HCT116 (cell line): ENCODE measurements at regions not wholly inside any gene's neighbourhood (a gene's known extent, or its start where the extent isn't known, plus 50 kb on each side); places are given as distances from the start of the nearest gene placed in this dataset.

Experiments
- ATAC-seq: fragments of 200-7000 bp; cut with Tn5 transposase; 2 replicates; pipeline ENCODE4 v1.9.1; 2020; ENCODE audit warnings: mild to moderate bottlenecking, moderate library complexity
- BruUV-seq: library from RNA; stranded (reverse); fragments of 400-500 nt; replicated peaks from 2 replicates; lab custom pipeline; 2021; lab: Mats Ljungman, UMichigan
- CTCF ChIA-PET: fragments of 300-600 bp; sonication (Branson Sonifier 250); formaldehyde crosslinking; loops from one replicate; lab custom pipeline; 2021; ENCODE audit warnings: antibody characterized with exemption; lab: Charles Lee
- POLR2A ChIA-PET: fragments of 300-600, 350-600 bp; sonication (Branson Sonifier 250); formaldehyde crosslinking; loops from one replicate; lab custom pipeline; 2021; ENCODE audit warnings: antibody characterized with exemption; lab: Charles Lee
- RAD21 ChIA-PET, 2 experiments: fragments of 300-600 bp; sonication (Branson Sonifier 250); formaldehyde crosslinking; loops; one replicate each; lab custom pipeline; 2023; ENCODE audit warnings: low total read pairs in 2 of 2; ENCODE audit not compliant: uncharacterized antibody in 2 of 2, unreplicated experiment in 2 of 2, low non-redundant PET in 1 of 2; lab: Charles Lee
- DNase-seq: peaks from one replicate; pipeline ENCODE4 v3.0.0-alpha.2; 2010; ENCODE audit warnings: low read depth, low spot score
- H2AFZ ChIP-seq: fragments of 200-600 bp; shearing (Covaris generic), sonication (generic); 2 replicates; pipeline ENCODE4 v1.6.1; 2017; ENCODE audit warnings: low read depth, mixed run types, mixed read lengths, antibody characterized with exemption, low read length; ENCODE audit not compliant: poor library complexity, severe bottlenecking
- H3K27ac ChIP-seq: 2 replicates; pipeline ENCODE4 v1.5.1; 2012; ENCODE audit warnings: low read depth, low read length
- H3K27me3 ChIP-seq: fragments of 200-600 bp; sonication (generic); 2 replicates; pipeline ENCODE4 v1.6.1; 2016; ENCODE audit warnings: mixed run types, low read length, mixed read lengths; ENCODE audit not compliant: insufficient read depth
- H3K36me3 ChIP-seq, 2 experiments: fragments of 200-500 bp in 1 of 2; fragments of 200-600 bp in 1 of 2; sonication (Bioruptor generic) in 1 of 2; sonication (generic) in 1 of 2; 2 replicates each; pipeline versions ENCODE4 v1.5.1 to v1.6.1; 2014 to 2016; ENCODE audit warnings: low read length in 2 of 2, inconsistent platforms in 1 of 2, mixed read lengths in 1 of 2, mixed run types in 1 of 2; ENCODE audit not compliant: insufficient read depth in 2 of 2, control insufficient read depth in 1 of 2
- H3K4me1 ChIP-seq, 2 experiments: fragments of 200-600 bp in 1 of 2; sonication (generic) in 1 of 2; 2 replicates each; pipeline versions ENCODE4 v1.5.1 to v1.6.1; 2012 to 2017; ENCODE audit warnings: low read length in 2 of 2, inconsistent platforms in 1 of 2, mild to moderate bottlenecking in 1 of 2, mixed read lengths in 1 of 2, mixed run types in 1 of 2, moderate library complexity in 1 of 2; ENCODE audit not compliant: insufficient read depth in 2 of 2, control insufficient read depth in 1 of 2
- H3K4me2 ChIP-seq: fragments of 200-600 bp; sonication (generic); 2 replicates; pipeline ENCODE4 v1.6.1; 2017; ENCODE audit warnings: mixed run types, low read length, mixed read lengths
- H3K4me3 ChIP-seq, 2 experiments: fragments of 200-600 bp in 1 of 2; sonication (generic) in 1 of 2; replicated peaks in 1 of 2; 2 replicates each; pipeline ENCODE4 v1.5.1; 2011 to 2016; ENCODE audit warnings: low read length in 2 of 2, control low read depth in 1 of 2, low read depth in 1 of 2, mild to moderate bottlenecking in 1 of 2, mixed read lengths in 1 of 2, mixed run types in 1 of 2
- H3K79me2 ChIP-seq: fragments of 200-600 bp; sonication (generic); 2 replicates; pipeline ENCODE4 v1.6.1; 2017; ENCODE audit warnings: mild to moderate bottlenecking, mixed run types, low read length, moderate library complexity, mixed read lengths; ENCODE audit not compliant: insufficient read depth
- H3K9ac ChIP-seq: fragments of 200-600 bp; sonication (generic); 2 replicates; pipeline ENCODE4 v1.6.1; 2016; ENCODE audit warnings: low read length, mixed read lengths
- H3K9me2 ChIP-seq: fragments of 200-600 bp; sonication (generic), shearing (Covaris generic); 2 replicates; pipeline ENCODE4 v1.6.1; 2017; ENCODE audit warnings: mixed run types, mild to moderate bottlenecking, moderate library complexity; ENCODE audit not compliant: insufficient read depth
- H3K9me3 ChIP-seq, 2 experiments: fragments of 200-500 bp in 1 of 2; fragments of 200-600 bp in 1 of 2; sonication (Bioruptor generic) in 1 of 2; sonication (generic) in 1 of 2; 2 replicates each; pipeline ENCODE4 v1.6.1; 2014 to 2017; ENCODE audit warnings: low read length in 2 of 2, mixed read lengths in 2 of 2, inconsistent platforms in 1 of 2, low read depth in 1 of 2, mild to moderate bottlenecking in 1 of 2, mixed run types in 1 of 2, moderate library complexity in 1 of 2; ENCODE audit not compliant: control insufficient read depth in 1 of 2, insufficient read depth in 1 of 2
- H4K20me1 ChIP-seq: fragments of 200-600 bp; sonication (generic), shearing (Covaris generic); 2 replicates; pipeline ENCODE4 v1.6.1; 2017; ENCODE audit warnings: mixed run types, mild to moderate bottlenecking, moderate library complexity; ENCODE audit not compliant: insufficient read depth
- CEBPB ChIP-seq: IDR thresholded peaks from 2 replicates; pipeline ENCODE4 v1.6.1; 2012; ENCODE audit warnings: low read depth
- EZH2 ChIP-seq: fragments of 200-600 bp; sonication (generic); IDR thresholded peaks from 2 replicates; pipeline ENCODE4 v1.6.1; 2017; ENCODE audit warnings: antibody characterized with exemption, mixed run types
- EZH2phosphoT487 ChIP-seq: fragments of 200-600 bp; IDR thresholded peaks from 2 replicates; pipeline ENCODE4 v1.6.1; 2018; ENCODE audit warnings: antibody characterized with exemption, borderline replicate concordance
- FOSL1 ChIP-seq: IDR thresholded peaks from 2 replicates; pipeline ENCODE4 v1.6.1; 2012; ENCODE audit warnings: low read depth
- JUND ChIP-seq: IDR thresholded peaks from 2 replicates; pipeline ENCODE4 v1.6.1; 2012
- RAD21 ChIP-seq: IDR thresholded peaks from 2 replicates; pipeline ENCODE4 v1.6.1; 2012; ENCODE audit warnings: low read depth, mild to moderate bottlenecking
- SIN3A ChIP-seq: IDR thresholded peaks from 2 replicates; pipeline ENCODE4 v1.6.1; 2012; ENCODE audit warnings: low read depth
- SP1 ChIP-seq: IDR thresholded peaks from 2 replicates; pipeline ENCODE4 v1.6.1; 2012; ENCODE audit warnings: low read depth
- SRF ChIP-seq: IDR thresholded peaks from 2 replicates; pipeline ENCODE4 v1.6.1; 2012; ENCODE audit warnings: low read depth
- YY1 ChIP-seq: IDR thresholded peaks from 2 replicates; pipeline ENCODE4 v1.6.1; 2011; ENCODE audit warnings: low read length, low read depth, moderate library complexity, mild to moderate bottlenecking; ENCODE audit not compliant: insufficient replicate concordance; ENCODE audit errors: extremely low read depth
- ZFX ChIP-seq: fragments of 450-650 bp; IDR thresholded peaks from 2 replicates; pipeline ENCODE4 v1.6.1; 2017
- ZNF274 ChIP-seq: fragments of 200-500 bp; sonication (Bioruptor generic); IDR thresholded peaks from 2 replicates; pipeline ENCODE4 v1.6.1; 2014; ENCODE audit warnings: mild to moderate bottlenecking, low read depth, low read length, inconsistent platforms
- intact Hi-C: fragments of 100-400 bp; cut with micrococcal nuclease; formaldehyde crosslinking; loops from 2 replicates; pipeline ENCODE4 v1.10.0; 2022
- TF ChIP-seq, protein P1 (sequence below): IDR thresholded peaks from 2 replicates; pipeline ENCODE4 v1.6.1; 2011; ENCODE audit warnings: mild to moderate bottlenecking, low read length, moderate library complexity; ENCODE audit not compliant: insufficient replicate concordance; ENCODE audit errors: extremely low read depth
- TF ChIP-seq, protein P2 (sequence below): IDR thresholded peaks from 2 replicates; pipeline ENCODE4 v1.6.1; 2012

- Histone ChIP-seq H2AFZ (no peak overlapping the region), H3K4me2 (no peak overlapping the region), H4K20me1 (no peaks in the 10 kb centered on the region), H3K79me2 (no peaks in the 10 kb centered on the region), H3K9ac (no peak overlapping the region), H3K9me3 (no peaks in the 10 kb centered on the region), H3K4me3 (no peak overlapping the region), H3K9me2 (no peaks in the 10 kb centered on the region), H3K27me3 (peaks cover 95% of the 10 kb centered on the region), H3K36me3 (no peaks in the 10 kb centered on the region), H3K27ac (no peak overlapping the region), H3K4me1 (no peaks in the 10 kb centered on the region)
- CTCF ChIA-PET = no interaction called here
- no peak for ATAC-seq
- no TSS peak for BruUV-seq
- TF ChIP-seq ZNF274 (no peak), CEBPB (no peak)
- RAD21 ChIA-PET = no interaction called here
- no peak for DNase-seq
- POLR2A ChIA-PET = no interaction called here
- intact Hi-C loops = no loop called here
Measured at GRCh38 chr3:124298951-124299350, 307.0 kb upstream of the ROPN1 start.

GRCh38 chr3:124299831-124300230, 307.9 kb upstream of the ROPN1 start:
- Histone ChIP-seq H3K36me3 (no peaks in the 10 kb centered on the region), H3K79me2 (no peaks in the 10 kb centered on the region), H2AFZ (no peak overlapping the region), H3K27me3 (peaks cover 96% of the 10 kb centered on the region), H4K20me1 (no peaks in the 10 kb centered on the region), H3K9me2 (no peaks in the 10 kb centered on the region), H3K9me3 (no peaks in the 10 kb centered on the region), H3K27ac (no peak overlapping the region), H3K4me1 (no peaks in the 10 kb centered on the region), H3K9ac (no peak overlapping the region), H3K4me2 (no peak overlapping the region), H3K4me3 (no peak overlapping the region)
- BruUV-seq = no TSS peak
- no peak for DNase-seq
- TF ChIP-seq, protein P1, sequence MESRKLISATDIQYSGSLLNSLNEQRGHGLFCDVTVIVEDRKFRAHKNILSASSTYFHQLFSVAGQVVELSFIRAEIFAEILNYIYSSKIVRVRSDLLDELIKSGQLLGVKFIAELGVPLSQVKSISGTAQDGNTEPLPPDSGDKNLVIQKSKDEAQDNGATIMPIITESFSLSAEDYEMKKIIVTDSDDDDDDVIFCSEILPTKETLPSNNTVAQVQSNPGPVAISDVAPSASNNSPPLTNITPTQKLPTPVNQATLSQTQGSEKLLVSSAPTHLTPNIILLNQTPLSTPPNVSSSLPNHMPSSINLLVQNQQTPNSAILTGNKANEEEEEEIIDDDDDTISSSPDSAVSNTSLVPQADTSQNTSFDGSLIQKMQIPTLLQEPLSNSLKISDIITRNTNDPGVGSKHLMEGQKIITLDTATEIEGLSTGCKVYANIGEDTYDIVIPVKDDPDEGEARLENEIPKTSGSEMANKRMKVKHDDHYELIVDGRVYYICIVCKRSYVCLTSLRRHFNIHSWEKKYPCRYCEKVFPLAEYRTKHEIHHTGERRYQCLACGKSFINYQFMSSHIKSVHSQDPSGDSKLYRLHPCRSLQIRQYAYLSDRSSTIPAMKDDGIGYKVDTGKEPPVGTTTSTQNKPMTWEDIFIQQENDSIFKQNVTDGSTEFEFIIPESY = no peak
- TF ChIP-seq RAD21 (no peak), FOSL1 (no peak), SP1 (no peak), YY1 (no peak), SIN3A (no peak), ZFX (no peak), EZH2phosphoT487 (no peak), JUND (no peak), SRF (no peak), EZH2 (no peak)
- TF ChIP-seq, protein P2, sequence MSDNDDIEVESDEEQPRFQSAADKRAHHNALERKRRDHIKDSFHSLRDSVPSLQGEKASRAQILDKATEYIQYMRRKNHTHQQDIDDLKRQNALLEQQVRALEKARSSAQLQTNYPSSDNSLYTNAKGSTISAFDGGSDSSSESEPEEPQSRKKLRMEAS = no peak
- CTCF ChIA-PET = no interaction called here
- ATAC-seq = no peak
- intact Hi-C loops = no loop called here
- POLR2A ChIA-PET = interaction anchor here (1.0 kb wide), 1 partner anchor 13 kb away, joined by 3 read pairs; no protein-coding TSS in a partner anchor
- RAD21 ChIA-PET = no interaction called here
